Kidney (tissue), 13 donors: ENCODE measurements at regions not wholly inside any gene's neighbourhood (a gene's known extent, or its start where the extent isn't known, plus 50 kb on each side); places are given as distances from the start of the nearest gene placed in this dataset.

Experiments
- DNase-seq, 5 donors: peaks; one replicate each; pipeline ENCODE4 v3.0.0-alpha.2; 2013 to 2020
- FAIRE-seq: peaks from 2 replicates; lab custom pipeline; 2012; peaks lifted over from hg19 to GRCh38; lab: Jason Lieb, UNC
- H3K27ac ChIP-seq, 2 donors: one replicate each; pipeline ENCODE4 v1.7.0; 2013; ENCODE audit warnings: low read depth in 2 of 2, low read length in 2 of 2, inconsistent platforms in 1 of 2
- H3K27me3 ChIP-seq: one replicate; pipeline ENCODE4 v1.7.1; 2013; ENCODE audit warnings: low read length, inconsistent platforms; ENCODE audit not compliant: control insufficient read depth, insufficient read depth
- H3K36me3 ChIP-seq, 3 donors: one replicate each; pipeline versions ENCODE4 v1.7.0 to v1.7.1; 2013; ENCODE audit warnings: low read length in 3 of 3, control low read depth in 1 of 3, inconsistent platforms in 1 of 3; ENCODE audit not compliant: insufficient read depth in 3 of 3, control insufficient read depth in 2 of 3
- H3K4me1 ChIP-seq, 3 donors: one replicate each; pipeline versions ENCODE4 v1.7.0 to v1.7.1; 2013; ENCODE audit warnings: low read length in 3 of 3, inconsistent platforms in 1 of 3, low read depth in 1 of 3; ENCODE audit not compliant: control insufficient read depth in 2 of 3, insufficient read depth in 2 of 3
- H3K4me3 ChIP-seq, 3 donors: one replicate each; pipeline versions ENCODE4 v1.7.0 to v1.8.1; 2013; ENCODE audit warnings: low read length in 3 of 3, control low read depth in 1 of 3, inconsistent platforms in 1 of 3
- H3K9ac ChIP-seq, 3 donors: one replicate each; pipeline versions ENCODE4 v1.7.0 to v1.7.1; 2013; ENCODE audit warnings: low read length in 3 of 3, control low read depth in 1 of 3, inconsistent platforms in 1 of 3
- H3K9me3 ChIP-seq, 3 donors: one replicate each; pipeline versions ENCODE4 v1.7.0 to v1.7.1; 2013; ENCODE audit warnings: low read length in 3 of 3, control low read depth in 1 of 3, inconsistent platforms in 1 of 3; ENCODE audit not compliant: control insufficient read depth in 2 of 3, insufficient read depth in 1 of 3
- CTCF ChIP-seq: IDR thresholded peaks from 3 replicates; pipeline ENCODE4 v1.5.1; 2012; ENCODE audit warnings: mild to moderate bottlenecking, moderate library complexity, borderline replicate concordance; ENCODE audit not compliant: insufficient read depth; ENCODE audit errors: extremely low read depth
- intact Hi-C: fragments of 100-400 bp; cut with DNase I; formaldehyde crosslinking; loops from one replicate; pipeline ENCODE4 v1.11.1; 2022
- donor health status: control.
- donor health status: control.
- donor health status: control.
- donor health status: control.
- donor health status: control.
- donor health status: DM: yes; HTN: yes; CAD: no.
- donor health status: Normal renal cell carcinoma (clear cell type).

GRCh38 chr3:87855616-87856015, 203.2 kb downstream of the CGGBP1 start:
- FAIRE-seq = no peak
- H3K4me3 ChIP-seq = no peak overlapping the region
- TF ChIP-seq CTCF = no peak

GRCh38 chr3:87855211-87855610, 203.6 kb downstream of the CGGBP1 start:
- DNase-seq (no peak), FAIRE-seq (no peak)
- Histone ChIP-seq H3K36me3 (no peaks in the 10 kb centered on the region), H3K9me3 (no peaks in the 10 kb centered on the region), H3K9ac (no peak overlapping the region), H3K27ac (no peak overlapping the region), H3K4me1 (no peaks in the 10 kb centered on the region), H3K27me3 (no peaks in the 10 kb centered on the region), H3K4me3 (no peak overlapping the region)
- intact Hi-C loops = no loop called here
- TF ChIP-seq CTCF = no peak

More at GRCh38 chr3:87855616-87856015, 203.2 kb downstream of the CGGBP1 start:
- intact Hi-C loops = no loop called here
- Histone ChIP-seq H3K27me3 (no peaks in the 10 kb centered on the region), H3K9ac (no peak overlapping the region), H3K27ac (no peak overlapping the region), H3K36me3 (no peaks in the 10 kb centered on the region), H3K4me1 (no peaks in the 10 kb centered on the region), H3K9me3 (no peaks in the 10 kb centered on the region)
- peak in 1 of 5 donors; percentile 1 for DNase-seq

- H3K4me3 ChIP-seq = no peak overlapping the region
- intact Hi-C loops = no loop called here
- DNase-seq (no peak), FAIRE-seq (no peak)
- H3K27me3 ChIP-seq = no peaks in the 10 kb centered on the region
- no peaks in the 10 kb centered on the region for H3K9me3 ChIP-seq
- no peaks in the 10 kb centered on the region for H3K4me1 ChIP-seq
- TF ChIP-seq CTCF = no peak
- H3K9ac ChIP-seq = no peak overlapping the region
- H3K27ac ChIP-seq = no peak overlapping the region
- H3K36me3 ChIP-seq = no peaks in the 10 kb centered on the region
These were observed 210.8 kb downstream of the CGGBP1 start for GRCh38 chr3:87848003-87848402.

- no peaks in the 10 kb centered on the region for H3K4me1 ChIP-seq
- H3K4me3 ChIP-seq = no peak overlapping the region
- no peak for DNase-seq
- no peak overlapping the region for H3K9ac ChIP-seq
- peaks cover 0 to 3% (median 0%) of the 10 kb centered on the region in 3 donors for H3K9me3 ChIP-seq
- intact Hi-C loops = no loop called here
- no peak for TF ChIP-seq CTCF
- FAIRE-seq = no peak
- no peak overlapping the region for H3K27ac ChIP-seq
- H3K36me3 ChIP-seq = no peaks in the 10 kb centered on the region
- no peaks in the 10 kb centered on the region for H3K27me3 ChIP-seq
These were observed 221.7 kb downstream of the CGGBP1 start for GRCh38 chr3:87837076-87837475.
